HEK293 (cell line): ENCODE measurements at regions not wholly inside any gene's neighbourhood (a gene's known extent, or its start where the extent isn't known, plus 50 kb on each side); places are given as distances from the start of the nearest gene placed in this dataset.

Experiments used
- CTCF ChIA-PET: fragments of 350-600 bp; formaldehyde crosslinking; extraction: SDS; loops from one replicate; lab custom pipeline; 2021; ENCODE audit warnings: antibody characterized with exemption; lab: Yijun Ruan, JAX
- POLR2A ChIA-PET: fragments of 300-600 bp; formaldehyde crosslinking; extraction: SDS; loops from one replicate; lab custom pipeline; 2020; ENCODE audit warnings: antibody characterized with exemption, inconsistent platforms; lab: Yijun Ruan, JAX
- H3K27ac ChIP-seq: fragments of 200-500 bp; sonication (Bioruptor generic); 2 replicates; pipeline ENCODE4 v1.5.1; 2014; ENCODE audit warnings: low read depth, low read length, control low read depth, inconsistent platforms; ENCODE audit errors: extremely low read depth
- H3K36me3 ChIP-seq, 2 experiments: fragments of 200-500 bp in 1 of 2; sonication (Bioruptor generic) in 1 of 2; 1 replicate in 1 of 2; 2 replicates in 1 of 2; pipeline ENCODE4 v1.5.1; 2014 to 2017; ENCODE audit warnings: inconsistent platforms in 2 of 2, low read length in 2 of 2; ENCODE audit not compliant: control insufficient read depth in 2 of 2, insufficient read depth in 1 of 2
- H3K4me1 ChIP-seq: fragments of 200-500 bp; sonication (Bioruptor generic); 2 replicates; pipeline ENCODE4 v1.5.1; 2014; ENCODE audit warnings: mild to moderate bottlenecking, low read length, inconsistent platforms; ENCODE audit not compliant: control insufficient read depth, insufficient read depth
- H3K4me3 ChIP-seq: 2 replicates; pipeline ENCODE4 v1.5.1; 2011; ENCODE audit warnings: low read depth, mild to moderate bottlenecking, control low read depth, low read length, moderate library complexity
- H3K9me3 ChIP-seq: fragments of 200-500 bp; sonication (Bioruptor generic); 2 replicates; pipeline ENCODE4 v1.5.1; 2014; ENCODE audit warnings: low read depth, low read length, inconsistent platforms; ENCODE audit not compliant: control insufficient read depth, insufficient read depth
- KLF1 ChIP-seq: fragments of 450-650 bp; formaldehyde crosslinking; IDR thresholded peaks from 2 replicates; pipeline ENCODE4 v1.5.1; 2016; ENCODE audit warnings: missing biosample characterization, missing genetic modification characterization
- KLF8 ChIP-seq: fragments of 450-650 bp; formaldehyde crosslinking; IDR thresholded peaks from 2 replicates; pipeline ENCODE4 v1.5.1; 2016; ENCODE audit warnings: missing biosample characterization, missing genetic modification characterization
- PRDM1 ChIP-seq: fragments of 450-650 bp; formaldehyde crosslinking; IDR thresholded peaks from 2 replicates; pipeline ENCODE4; 2016; ENCODE audit warnings: missing biosample characterization, missing genetic modification characterization
- WT1 ChIP-seq: fragments of 450-650 bp; formaldehyde crosslinking; IDR thresholded peaks from 2 replicates; pipeline ENCODE4 v1.5.1; 2016; ENCODE audit warnings: missing biosample characterization, missing genetic modification characterization
- ZNF138 ChIP-seq: fragments of 450-650 bp; formaldehyde crosslinking; IDR thresholded peaks from 2 replicates; pipeline ENCODE4 v1.5.1; 2016; ENCODE audit warnings: missing biosample characterization, missing genetic modification characterization, borderline replicate concordance
- ZNF157 ChIP-seq: fragments of 450-650 bp; formaldehyde crosslinking; IDR thresholded peaks from 2 replicates; pipeline ENCODE4 v1.5.1; 2016; ENCODE audit warnings: missing biosample characterization, missing genetic modification characterization
- ZNF223 ChIP-seq: fragments of 450-650 bp; formaldehyde crosslinking; IDR thresholded peaks from 2 replicates; pipeline ENCODE4 v1.5.1; 2016; ENCODE audit warnings: missing biosample characterization, missing genetic modification characterization
- ZNF23 ChIP-seq: fragments of 450-650 bp; formaldehyde crosslinking; IDR thresholded peaks from 2 replicates; pipeline ENCODE4 v1.5.1; 2016; ENCODE audit warnings: missing biosample characterization, missing genetic modification characterization, borderline replicate concordance
- ZNF24 ChIP-seq: fragments of 450-650 bp; formaldehyde crosslinking; IDR thresholded peaks from 2 replicates; pipeline ENCODE4 v1.5.1; 2016; ENCODE audit warnings: missing biosample characterization, missing genetic modification characterization
- ZNF248 ChIP-seq: fragments of 450-650 bp; formaldehyde crosslinking; IDR thresholded peaks from 2 replicates; pipeline ENCODE4 v1.5.1; 2017; ENCODE audit warnings: missing biosample characterization, missing genetic modification characterization
- ZNF292 ChIP-seq: fragments of 450-650 bp; formaldehyde crosslinking; IDR thresholded peaks from 2 replicates; pipeline ENCODE4 v1.5.1; 2016; ENCODE audit warnings: low read depth, missing biosample characterization, missing genetic modification characterization, borderline replicate concordance
- ZNF341 ChIP-seq: fragments of 450-650 bp; formaldehyde crosslinking; IDR thresholded peaks from 2 replicates; pipeline ENCODE4; 2016; ENCODE audit warnings: low read depth, missing biosample characterization, missing genetic modification characterization
- ZNF354C ChIP-seq: fragments of 450-650 bp; formaldehyde crosslinking; IDR thresholded peaks from 2 replicates; pipeline ENCODE4 v1.5.1; 2016; ENCODE audit warnings: missing biosample characterization, missing genetic modification characterization, low read depth, borderline replicate concordance
- ZNF391 ChIP-seq: fragments of 450-650 bp; formaldehyde crosslinking; IDR thresholded peaks from 2 replicates; pipeline ENCODE4 v1.5.1; 2016; ENCODE audit warnings: low read depth, missing biosample characterization, missing genetic modification characterization, borderline replicate concordance
- ZNF426 ChIP-seq: fragments of 450-650 bp; formaldehyde crosslinking; IDR thresholded peaks from 2 replicates; pipeline ENCODE4 v1.5.1; 2017; ENCODE audit warnings: missing biosample characterization, missing genetic modification characterization, mild to moderate bottlenecking, inconsistent platforms, moderate library complexity
- ZNF433 ChIP-seq: fragments of 450-650 bp; formaldehyde crosslinking; IDR thresholded peaks from 2 replicates; pipeline ENCODE4 v1.5.1; 2016; ENCODE audit warnings: missing biosample characterization, missing genetic modification characterization, low read depth
- ZNF510 ChIP-seq: fragments of 450-650 bp; formaldehyde crosslinking; IDR thresholded peaks from 2 replicates; pipeline ENCODE4 v1.5.1; 2018; ENCODE audit warnings: mild to moderate bottlenecking, missing genetic modification characterization, missing biosample characterization; ENCODE audit not compliant: insufficient replicate concordance
- ZNF530 ChIP-seq: fragments of 450-650 bp; formaldehyde crosslinking; IDR thresholded peaks from 2 replicates; pipeline ENCODE4 v1.5.1; 2016; ENCODE audit warnings: low read depth, missing biosample characterization, missing genetic modification characterization
- ZNF626 ChIP-seq: fragments of 450-650 bp; sonication (Bioruptor Pico); formaldehyde crosslinking; IDR thresholded peaks from 2 replicates; pipeline ENCODE4 v1.5.1; 2018; ENCODE audit warnings: missing biosample characterization, missing genetic modification characterization, inconsistent platforms
- ZNF670 ChIP-seq: fragments of 450-650 bp; formaldehyde crosslinking; IDR thresholded peaks from 2 replicates; pipeline ENCODE4 v1.5.1; 2016; ENCODE audit warnings: missing biosample characterization, missing genetic modification characterization, low read depth
- ZNF776 ChIP-seq: fragments of 450-650 bp; formaldehyde crosslinking; IDR thresholded peaks from 2 replicates; pipeline ENCODE4 v1.5.0; 2017; ENCODE audit warnings: missing biosample characterization, missing genetic modification characterization, borderline replicate concordance
- TF ChIP-seq, protein P1 (sequence below): IDR thresholded peaks from 2 replicates; pipeline ENCODE4 v1.6.1; 2011; ENCODE audit warnings: mild to moderate bottlenecking, low read depth, low read length, borderline replicate concordance
- TF ChIP-seq, protein P2 (sequence below): fragments of 450-650 bp; formaldehyde crosslinking; IDR thresholded peaks from 2 replicates; pipeline ENCODE4 v1.5.0; 2017; ENCODE audit warnings: missing biosample characterization, missing genetic modification characterization, borderline replicate concordance
- TF ChIP-seq, protein P3 (sequence below): fragments of 450-650 bp; formaldehyde crosslinking; conservative IDR thresholded peaks from 2 replicates; pipeline ENCODE4 v1.5.1; 2016; ENCODE audit warnings: low read depth, missing biosample characterization, missing genetic modification characterization
- TF ChIP-seq, protein P4 (sequence below): fragments of 450-650 bp; formaldehyde crosslinking; IDR thresholded peaks from 2 replicates; pipeline ENCODE4 v1.5.1; 2016; ENCODE audit warnings: missing biosample characterization, missing genetic modification characterization, low read depth

DNA sequence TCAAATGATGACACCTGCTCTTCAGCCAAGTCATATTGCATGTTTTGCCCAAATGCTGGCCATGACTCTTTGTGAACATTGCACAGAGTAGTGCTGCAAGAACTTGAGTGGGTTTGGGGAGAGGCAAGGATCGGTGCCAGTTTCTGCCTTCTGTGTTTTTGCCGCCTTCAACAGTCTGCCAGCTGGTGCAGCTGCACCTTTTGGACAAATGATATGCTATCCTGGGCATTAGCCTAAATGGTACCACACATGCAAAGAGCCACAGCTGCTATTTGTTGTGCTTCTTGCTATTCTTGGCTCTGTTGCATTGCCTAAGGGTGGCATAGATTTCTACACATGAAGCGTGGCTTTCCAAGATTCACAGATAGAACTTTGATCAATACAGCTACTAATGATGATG, 189.0 kb upstream of the CCN2 start:
- no peak for TF ChIP-seq ZNF23 (tag by site-specific recombination)
- no peak for TF ChIP-seq ZNF510 (tag by site-specific recombination)
- no peak for TF ChIP-seq PRDM1
- TF ChIP-seq KLF1 (tag by site-specific recombination) = no peak
- no peak for TF ChIP-seq ZNF223
- TF ChIP-seq, protein P1, sequence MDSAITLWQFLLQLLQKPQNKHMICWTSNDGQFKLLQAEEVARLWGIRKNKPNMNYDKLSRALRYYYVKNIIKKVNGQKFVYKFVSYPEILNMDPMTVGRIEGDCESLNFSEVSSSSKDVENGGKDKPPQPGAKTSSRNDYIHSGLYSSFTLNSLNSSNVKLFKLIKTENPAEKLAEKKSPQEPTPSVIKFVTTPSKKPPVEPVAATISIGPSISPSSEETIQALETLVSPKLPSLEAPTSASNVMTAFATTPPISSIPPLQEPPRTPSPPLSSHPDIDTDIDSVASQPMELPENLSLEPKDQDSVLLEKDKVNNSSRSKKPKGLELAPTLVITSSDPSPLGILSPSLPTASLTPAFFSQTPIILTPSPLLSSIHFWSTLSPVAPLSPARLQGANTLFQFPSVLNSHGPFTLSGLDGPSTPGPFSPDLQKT = no peak
- no peak for TF ChIP-seq ZNF776 (tag by site-specific recombination)
- no peak for TF ChIP-seq ZNF670 (tag by site-specific recombination)
- no peak for TF ChIP-seq ZNF24 (tag by site-specific recombination)
- no peak for TF ChIP-seq ZNF138 (tag by site-specific recombination)
- TF ChIP-seq, protein P2, sequence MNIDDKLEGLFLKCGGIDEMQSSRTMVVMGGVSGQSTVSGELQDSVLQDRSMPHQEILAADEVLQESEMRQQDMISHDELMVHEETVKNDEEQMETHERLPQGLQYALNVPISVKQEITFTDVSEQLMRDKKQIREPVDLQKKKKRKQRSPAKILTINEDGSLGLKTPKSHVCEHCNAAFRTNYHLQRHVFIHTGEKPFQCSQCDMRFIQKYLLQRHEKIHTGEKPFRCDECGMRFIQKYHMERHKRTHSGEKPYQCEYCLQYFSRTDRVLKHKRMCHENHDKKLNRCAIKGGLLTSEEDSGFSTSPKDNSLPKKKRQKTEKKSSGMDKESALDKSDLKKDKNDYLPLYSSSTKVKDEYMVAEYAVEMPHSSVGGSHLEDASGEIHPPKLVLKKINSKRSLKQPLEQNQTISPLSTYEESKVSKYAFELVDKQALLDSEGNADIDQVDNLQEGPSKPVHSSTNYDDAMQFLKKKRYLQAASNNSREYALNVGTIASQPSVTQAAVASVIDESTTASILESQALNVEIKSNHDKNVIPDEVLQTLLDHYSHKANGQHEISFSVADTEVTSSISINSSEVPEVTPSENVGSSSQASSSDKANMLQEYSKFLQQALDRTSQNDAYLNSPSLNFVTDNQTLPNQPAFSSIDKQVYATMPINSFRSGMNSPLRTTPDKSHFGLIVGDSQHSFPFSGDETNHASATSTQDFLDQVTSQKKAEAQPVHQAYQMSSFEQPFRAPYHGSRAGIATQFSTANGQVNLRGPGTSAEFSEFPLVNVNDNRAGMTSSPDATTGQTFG = no peak
- POLR2A ChIA-PET = no interaction called here
- CTCF ChIA-PET = interaction anchor here (2.7 kb wide), 1 partner anchor 216 kb away, joined by 13 read pairs; no protein-coding TSS in a partner anchor

DNA sequence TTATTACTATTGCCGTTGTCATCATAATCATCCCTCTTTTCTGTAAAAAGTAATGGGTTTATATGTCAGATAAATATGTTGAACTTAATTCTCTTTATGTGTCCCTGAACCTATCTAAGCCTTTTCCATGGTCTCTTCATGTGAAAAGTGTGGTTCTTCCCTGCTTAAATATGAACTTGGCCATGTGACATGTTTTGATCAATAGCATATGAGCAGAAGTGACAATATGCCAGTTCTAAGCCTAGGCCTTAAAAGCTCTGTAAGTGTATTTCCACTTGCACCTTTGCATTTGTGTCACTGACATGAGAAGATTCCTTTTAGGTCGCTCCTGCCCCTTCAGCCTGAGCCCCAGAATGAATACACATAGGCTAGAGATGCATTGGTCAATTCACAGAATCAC, 188.4 kb upstream of the CCN2 start:
- Histone ChIP-seq H3K9me3 (no peaks in the 10 kb centered on the region), H3K4me1 (no peaks in the 10 kb centered on the region), H3K36me3 (no peaks in the 10 kb centered on the region), H3K4me3 (no peak overlapping the region), H3K27ac (no peak overlapping the region)
- CTCF ChIA-PET = interaction anchor here (0.6 to 1.5 kb wide), 3 partner anchors 121 to 216 kb away, joined by 3 to 5 read pairs (median 3); no protein-coding TSS in a partner anchor
- POLR2A ChIA-PET = no interaction called here
- TF ChIP-seq WT1 (no peak), ZNF292 (tag by site-specific recombination) (no peak), ZNF426 (tag by site-specific recombination) (no peak), ZNF391 (no peak), ZNF341 (tag by site-specific recombination) (no peak), ZNF248 (tag by site-specific recombination) (no peak), KLF8 (tag by site-specific recombination) (no peak), ZNF354C (no peak), ZNF157 (tag by site-specific recombination) (no peak), ZNF433 (no peak), ZNF530 (no peak), ZNF626 (no peak)
- TF ChIP-seq, protein P3, sequence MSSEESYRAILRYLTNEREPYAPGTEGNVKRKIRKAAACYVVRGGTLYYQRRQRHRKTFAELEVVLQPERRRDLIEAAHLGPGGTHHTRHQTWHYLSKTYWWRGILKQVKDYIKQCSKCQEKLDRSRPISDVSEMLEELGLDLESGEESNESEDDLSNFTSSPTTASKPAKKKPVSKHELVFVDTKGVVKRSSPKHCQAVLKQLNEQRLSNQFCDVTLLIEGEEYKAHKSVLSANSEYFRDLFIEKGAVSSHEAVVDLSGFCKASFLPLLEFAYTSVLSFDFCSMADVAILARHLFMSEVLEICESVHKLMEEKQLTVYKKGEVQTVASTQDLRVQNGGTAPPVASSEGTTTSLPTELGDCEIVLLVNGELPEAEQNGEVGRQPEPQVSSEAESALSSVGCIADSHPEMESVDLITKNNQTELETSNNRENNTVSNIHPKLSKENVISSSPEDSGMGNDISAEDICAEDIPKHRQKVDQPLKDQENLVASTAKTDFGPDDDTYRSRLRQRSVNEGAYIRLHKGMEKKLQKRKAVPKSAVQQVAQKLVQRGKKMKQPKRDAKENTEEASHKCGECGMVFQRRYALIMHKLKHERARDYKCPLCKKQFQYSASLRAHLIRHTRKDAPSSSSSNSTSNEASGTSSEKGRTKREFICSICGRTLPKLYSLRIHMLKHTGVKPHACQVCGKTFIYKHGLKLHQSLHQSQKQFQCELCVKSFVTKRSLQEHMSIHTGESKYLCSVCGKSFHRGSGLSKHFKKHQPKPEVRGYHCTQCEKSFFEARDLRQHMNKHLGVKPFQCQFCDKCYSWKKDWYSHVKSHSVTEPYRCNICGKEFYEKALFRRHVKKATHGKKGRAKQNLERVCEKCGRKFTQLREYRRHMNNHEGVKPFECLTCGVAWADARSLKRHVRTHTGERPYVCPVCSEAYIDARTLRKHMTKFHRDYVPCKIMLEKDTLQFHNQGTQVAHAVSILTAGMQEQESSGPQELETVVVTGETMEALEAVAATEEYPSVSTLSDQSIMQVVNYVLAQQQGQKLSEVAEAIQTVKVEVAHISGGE (tag by site-specific recombination) = no peak
- TF ChIP-seq, protein P4, sequence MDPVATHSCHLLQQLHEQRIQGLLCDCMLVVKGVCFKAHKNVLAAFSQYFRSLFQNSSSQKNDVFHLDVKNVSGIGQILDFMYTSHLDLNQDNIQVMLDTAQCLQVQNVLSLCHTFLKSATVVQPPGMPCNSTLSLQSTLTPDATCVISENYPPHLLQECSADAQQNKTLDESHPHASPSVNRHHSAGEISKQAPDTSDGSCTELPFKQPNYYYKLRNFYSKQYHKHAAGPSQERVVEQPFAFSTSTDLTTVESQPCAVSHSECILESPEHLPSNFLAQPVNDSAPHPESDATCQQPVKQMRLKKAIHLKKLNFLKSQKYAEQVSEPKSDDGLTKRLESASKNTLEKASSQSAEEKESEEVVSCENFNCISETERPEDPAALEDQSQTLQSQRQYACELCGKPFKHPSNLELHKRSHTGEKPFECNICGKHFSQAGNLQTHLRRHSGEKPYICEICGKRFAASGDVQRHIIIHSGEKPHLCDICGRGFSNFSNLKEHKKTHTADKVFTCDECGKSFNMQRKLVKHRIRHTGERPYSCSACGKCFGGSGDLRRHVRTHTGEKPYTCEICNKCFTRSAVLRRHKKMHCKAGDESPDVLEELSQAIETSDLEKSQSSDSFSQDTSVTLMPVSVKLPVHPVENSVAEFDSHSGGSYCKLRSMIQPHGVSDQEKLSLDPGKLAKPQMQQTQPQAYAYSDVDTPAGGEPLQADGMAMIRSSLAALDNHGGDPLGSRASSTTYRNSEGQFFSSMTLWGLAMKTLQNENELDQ (tag by site-specific recombination) = no peak
- TF ChIP-seq, protein P1 = no peak

More for the DNA sequence above, 189.0 kb upstream of the CCN2 start:
- H3K4me1 ChIP-seq = no peaks in the 10 kb centered on the region
- no peaks in the 10 kb centered on the region for H3K36me3 ChIP-seq
- no peak overlapping the region for H3K27ac ChIP-seq
- no peaks in the 10 kb centered on the region for H3K9me3 ChIP-seq
- no peak overlapping the region for H3K4me3 ChIP-seq
